ENCODE measurements at regions not wholly inside any gene's neighbourhood (a gene's known extent, or its start where the extent isn't known, plus 50 kb on each side); places are given as distances from the start of the nearest gene placed in this dataset.

GRCh38 chr3:22361521-22361920 lies 610.5 kb upstream of the ZNF385D start:
- ChIA-PET POLR2A (no interaction called here), CTCF (no interaction called here)
- no peaks in the 10 kb centered on the region for H3K9me3 ChIP-seq (ENCODE audit: control insufficient read depth, insufficient read depth, low read depth, low read length)
- no peak for TF ChIP-seq ELK4 (IDR thresholded peaks at IDR 0.05; ENCODE audit: borderline replicate concordance, low read depth, low read length)
- TF ChIP-seq ZNF707 (tag by site-specific recombination; IDR thresholded peaks at IDR 0.05) = no peak
- no peak for TF ChIP-seq ZNF202 (tag by site-specific recombination; IDR thresholded peaks at IDR 0.05; ENCODE audit: borderline replicate concordance)
- TF ChIP-seq ZBTB11 (tag by site-specific recombination; conservative IDR thresholded peaks at IDR 0.05; ENCODE audit: low read depth) = no peak
- no peak for TF ChIP-seq ZNF610 (tag by site-specific recombination; IDR thresholded peaks at IDR 0.05; ENCODE audit: borderline replicate concordance)
- TF ChIP-seq ZNF776 (tag by site-specific recombination; IDR thresholded peaks at IDR 0.05; ENCODE audit: borderline replicate concordance) = no peak
- TF ChIP-seq ZNF23 (tag by site-specific recombination; IDR thresholded peaks at IDR 0.05; ENCODE audit: borderline replicate concordance) = no peak
- no peak for TF ChIP-seq ZNF175 (tag by site-specific recombination; IDR thresholded peaks at IDR 0.05)
- no peak for TF ChIP-seq ZNF580 (tag by site-specific recombination; IDR thresholded peaks at IDR 0.05)
- TF ChIP-seq ZNF391 (tag by site-specific recombination; IDR thresholded peaks at IDR 0.05; ENCODE audit: borderline replicate concordance, low read depth) = no peak
- no peak overlapping the region for H3K27ac ChIP-seq (ENCODE audit: extremely low read depth, low read depth, low read length)
- H3K4me3 ChIP-seq (ENCODE audit: low read depth, low read length) = no peak overlapping the region
- H3K4me1 ChIP-seq (ENCODE audit: control insufficient read depth, insufficient read depth, low read length) = no peaks in the 10 kb centered on the region
- no peaks in the 10 kb centered on the region for H3K36me3 ChIP-seq (ENCODE audit: control insufficient read depth in 2 of 2, insufficient read depth in 1 of 2, low read length in 2 of 2)

GRCh38 chr3:22364851-22365250 lies 613.8 kb upstream of the ZNF385D start:
- H3K4me1 ChIP-seq (ENCODE audit: control insufficient read depth, insufficient read depth, low read length) = no peaks in the 10 kb centered on the region
- ChIA-PET POLR2A (no interaction called here), CTCF (no interaction called here)
- no peak overlapping the region for H3K4me3 ChIP-seq (ENCODE audit: low read depth, low read length)
- no peaks in the 10 kb centered on the region for H3K9me3 ChIP-seq (ENCODE audit: control insufficient read depth, insufficient read depth, low read depth, low read length)
- H3K27ac ChIP-seq (ENCODE audit: extremely low read depth, low read depth, low read length) = no peak overlapping the region
- H3K36me3 ChIP-seq (ENCODE audit: control insufficient read depth in 2 of 2, insufficient read depth in 1 of 2, low read length in 2 of 2) = no peaks in the 10 kb centered on the region
- TF ChIP-seq ZNF830 (tag by site-specific recombination; IDR thresholded peaks at IDR 0.05; ENCODE audit: low read depth) = no peak
- TF ChIP-seq ZNF449 (tag by site-specific recombination; IDR thresholded peaks at IDR 0.05) = no peak
- no peak for TF ChIP-seq ZNF416 (tag by site-specific recombination; IDR thresholded peaks at IDR 0.05)
- TF ChIP-seq ZBTB6 (tag by site-specific recombination; IDR thresholded peaks at IDR 0.05) = no peak

GRCh38 chr3:22366781-22367180 lies 615.8 kb upstream of the ZNF385D start:
- Histone ChIP-seq H3K4me3 (ENCODE audit: low read depth, low read length) (no peak overlapping the region), H3K36me3 (ENCODE audit: control insufficient read depth in 2 of 2, insufficient read depth in 1 of 2, low read length in 2 of 2) (no peaks in the 10 kb centered on the region), H3K4me1 (ENCODE audit: control insufficient read depth, insufficient read depth, low read length) (no peaks in the 10 kb centered on the region), H3K27ac (ENCODE audit: extremely low read depth, low read depth, low read length) (no peak overlapping the region), H3K9me3 (ENCODE audit: control insufficient read depth, insufficient read depth, low read depth, low read length) (no peaks in the 10 kb centered on the region)
- POLR2A ChIA-PET = no interaction called here
- CTCF ChIA-PET = no interaction called here
- TF ChIP-seq ZNF174 (tag by site-specific recombination; IDR thresholded peaks at IDR 0.05) (no peak), ZNF747 (tag by site-specific recombination; IDR thresholded peaks at IDR 0.05) (no peak), PRDM1 (tag by site-specific recombination; IDR thresholded peaks at IDR 0.05) (no peak), GLIS2 (tag by site-specific recombination; IDR thresholded peaks at IDR 0.05) (no peak), ZBTB20 (tag by site-specific recombination; IDR thresholded peaks at IDR 0.05) (no peak), ZNF335 (tag by site-specific recombination; conservative IDR thresholded peaks at IDR 0.05) (no peak), ZNF843 (tag by site-specific recombination; IDR thresholded peaks at IDR 0.05) (no peak), ZSCAN4 (tag by site-specific recombination; IDR thresholded peaks at IDR 0.05) (no peak), ATF2 (tag by site-specific recombination; IDR thresholded peaks at IDR 0.05; ENCODE audit: low read depth) (no peak)

Measured in HEK293 (cell line).